Germinal center (tissue), 1 donor: ENCODE measurements at regions not wholly inside any gene's neighbourhood (a gene's known extent, or its start where the extent isn't known, plus 50 kb on each side); places are given as distances from the start of the nearest gene placed in this dataset.

Experiments used
- DNase-seq: peaks from one replicate; pipeline ENCODE4 v3.0.0; 2012; ENCODE audit warnings: mixed read lengths, low spot score

GRCh38 chr3:54071601-54072000, 50.8 kb upstream of the CACNA2D3 start:
- DNase-seq, result no peak

GRCh38 chr3:54069961-54070360, 52.4 kb upstream of the CACNA2D3 start:
- peak; percentile 2 for DNase-seq

- DNase-seq, result no peak
These were observed 55.2 kb upstream of the CACNA2D3 start for GRCh38 chr3:54067055-54067698.

- no peak for DNase-seq
These were observed 56.1 kb upstream of the CACNA2D3 start for GRCh38 chr3:54066253-54066652.

DNA sequence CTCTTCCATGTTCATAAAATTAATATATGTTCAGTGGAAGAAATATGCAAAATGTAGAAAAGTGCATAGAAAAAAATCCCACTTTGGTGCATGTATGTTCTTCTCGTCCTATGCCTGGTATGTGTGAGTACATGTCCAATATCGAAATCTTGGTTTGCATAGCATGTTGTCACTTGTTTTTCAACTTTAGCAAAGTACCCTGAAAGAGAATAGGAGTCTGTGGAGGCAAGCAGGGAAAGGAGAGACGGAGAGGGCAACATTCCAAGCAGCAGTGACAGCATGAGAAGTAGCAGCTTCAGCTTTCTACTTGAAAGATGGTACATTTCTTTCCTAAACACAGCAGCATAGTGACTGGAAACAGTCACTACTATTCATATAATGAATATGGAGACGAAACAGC, 56.8 kb upstream of the CACNA2D3 start:
- no peak for DNase-seq

DNA sequence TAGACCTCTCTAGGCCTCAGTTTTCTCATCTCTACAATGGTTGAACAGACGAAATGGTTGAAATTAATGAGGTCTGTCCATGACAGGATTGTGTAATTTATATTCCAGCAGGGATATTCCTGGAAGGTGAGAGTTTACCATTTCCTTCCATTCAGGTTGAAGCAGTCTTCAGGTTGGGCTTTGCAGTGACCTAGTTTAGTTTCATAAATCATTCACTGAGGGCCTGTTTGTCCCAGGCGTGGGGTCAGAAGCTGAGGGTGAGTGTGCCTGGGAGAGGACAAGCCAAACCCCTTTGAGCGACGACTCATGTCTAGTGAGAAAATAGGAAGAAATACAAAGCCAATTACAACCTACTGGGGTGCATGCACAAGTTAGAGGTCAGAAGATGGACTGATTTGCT, 57.2 kb upstream of the CACNA2D3 start:
- no peak for DNase-seq

- DNase-seq, result no peak
These were observed 57.9 kb upstream of the CACNA2D3 start for GRCh38 chr3:54064486-54064885.

GRCh38 chr3:54062546-54062945, 59.8 kb upstream of the CACNA2D3 start:
- DNase-seq, result no peak

DNA sequence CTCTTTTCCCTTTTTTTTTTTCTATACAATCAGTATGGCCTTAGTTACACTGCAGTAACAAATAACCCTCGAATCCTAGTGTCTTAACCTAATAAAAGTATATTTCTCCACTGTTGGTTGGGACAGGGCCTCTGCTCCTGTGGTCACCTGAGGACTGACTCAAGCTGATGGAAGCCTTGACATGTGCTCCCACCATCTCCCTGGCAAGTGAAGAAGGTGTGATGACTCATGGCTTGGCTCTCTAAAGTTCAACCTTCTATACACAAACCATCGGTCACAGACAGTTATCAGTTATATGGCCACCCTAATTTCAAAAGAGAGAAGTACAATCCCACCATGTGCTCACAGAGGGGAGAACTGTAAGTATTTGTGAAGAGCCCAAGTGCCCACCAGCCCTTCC, 65.8 kb upstream of the CACNA2D3 start:
- no peak for DNase-seq

GRCh38 chr3:54053882-54054281, 68.5 kb upstream of the CACNA2D3 start:
- DNase-seq, result no peak

DNA sequence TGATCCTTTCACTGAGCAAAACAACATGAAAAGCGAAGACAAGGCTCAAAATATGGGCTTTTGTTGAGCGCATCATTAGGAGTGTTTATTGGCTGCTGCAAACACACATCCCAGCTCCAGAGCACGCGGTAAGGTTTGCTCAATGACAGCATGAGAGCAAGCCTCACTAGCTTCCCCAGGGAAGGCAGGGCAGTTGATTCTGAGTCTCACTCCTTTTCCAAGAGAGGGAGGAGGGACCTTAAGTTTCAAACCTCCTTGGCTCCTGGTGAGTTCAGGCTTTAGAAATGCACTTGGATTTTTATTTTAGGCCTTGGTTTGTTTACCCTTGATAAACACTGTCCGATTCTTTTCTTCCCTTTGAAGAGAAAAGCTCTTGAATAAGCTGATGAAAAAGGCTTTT, 69.1 kb upstream of the CACNA2D3 start:
- DNase-seq, result no peak

- DNase-seq, result no peak
These were observed 74.8 kb upstream of the CACNA2D3 start for GRCh38 chr3:54047568-54047967.

GRCh38 chr3:54046641-54047214, 75.6 kb upstream of the CACNA2D3 start:
- DNase-seq, result no peak

DNA sequence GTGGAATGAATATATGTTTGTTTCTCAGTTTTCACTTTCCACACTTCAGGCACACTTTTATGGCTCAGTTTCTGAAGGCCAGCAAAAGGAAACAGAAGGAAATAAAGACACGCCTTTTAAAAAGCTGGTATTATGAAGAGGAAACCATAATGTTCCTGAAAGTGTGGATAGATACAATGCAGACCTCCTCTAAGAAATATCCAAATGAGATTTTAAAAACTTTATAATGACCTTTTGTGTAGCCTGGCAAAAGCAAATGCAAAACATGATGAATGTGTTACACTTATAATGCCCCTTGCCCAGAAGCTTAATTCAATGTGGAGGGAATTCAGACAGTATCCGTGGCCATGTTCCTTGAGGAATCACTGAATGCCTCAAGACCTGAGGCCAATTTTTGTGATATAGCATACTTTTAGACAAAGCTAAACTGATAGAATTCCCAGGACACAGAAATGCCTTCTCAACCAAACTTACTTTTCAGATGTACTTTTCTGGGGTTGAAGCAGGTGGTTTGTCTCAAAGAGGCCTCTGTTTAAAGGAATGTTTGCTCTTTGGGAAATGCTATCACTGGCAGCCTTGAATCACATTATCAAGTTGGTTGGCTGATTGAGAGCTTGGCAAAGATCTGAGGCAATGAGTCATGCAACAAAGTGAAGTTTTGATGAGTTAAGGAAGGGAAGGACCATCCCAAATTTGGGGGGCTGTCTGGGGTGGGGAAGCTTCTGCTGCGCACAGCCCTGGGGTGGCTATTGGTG, 77.1 kb upstream of the CACNA2D3 start:
- no peak for DNase-seq

GRCh38 chr3:54042259-54042823, 80.0 kb upstream of the CACNA2D3 start:
- DNase-seq, result no peak

- no peak for DNase-seq
These were observed 81.9 kb upstream of the CACNA2D3 start for GRCh38 chr3:54040476-54040875.

- no peak for DNase-seq
These were observed 84.0 kb upstream of the CACNA2D3 start for GRCh38 chr3:54038391-54038790.

- no peak for DNase-seq
These were observed 85.8 kb upstream of the CACNA2D3 start for GRCh38 chr3:54036543-54036942.

- no peak for DNase-seq
These were observed 87.4 kb upstream of the CACNA2D3 start for GRCh38 chr3:54034971-54035370.

GRCh38 chr3:54033761-54034160, 88.6 kb upstream of the CACNA2D3 start:
- no peak for DNase-seq

DNA sequence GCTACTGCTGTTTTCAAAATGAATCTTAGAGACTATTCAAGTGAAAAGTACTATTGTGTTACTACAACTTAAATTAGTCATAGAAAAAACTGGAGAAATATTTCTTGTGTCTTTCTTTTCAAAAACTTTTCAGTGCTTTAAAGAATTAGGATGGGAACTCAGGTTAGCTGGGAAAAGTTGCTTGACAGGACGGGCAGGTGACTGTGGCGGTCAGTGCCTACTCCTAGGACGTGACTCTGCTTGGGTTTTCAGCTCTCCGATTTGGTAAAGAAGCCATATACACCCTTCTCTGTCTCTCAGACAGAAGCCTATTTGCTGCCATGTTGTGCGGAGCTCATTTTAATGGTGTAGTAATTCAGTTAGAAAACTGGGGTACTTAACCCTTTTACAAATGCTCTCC, 89.8 kb upstream of the CACNA2D3 start:
- no peak for DNase-seq

- DNase-seq, result no peak
These were observed 94.0 kb upstream of the CACNA2D3 start for GRCh38 chr3:54028372-54028771.

- DNase-seq, result no peak
These were observed 95.8 kb upstream of the CACNA2D3 start for GRCh38 chr3:54026543-54026942.
